HepG2 (cell line): ENCODE measurements at regions not wholly inside any gene's neighbourhood (a gene's known extent, or its start where the extent isn't known, plus 50 kb on each side); places are given as distances from the start of the nearest gene placed in this dataset.

Source experiments
- ATAC-seq: fragments of 200-7000 bp; cut with Tn5 transposase; 3 replicates; pipeline ENCODE4 v1.9.1; 2020; ENCODE audit warnings: mild to moderate bottlenecking, moderate library complexity
- BruUV-seq: library from RNA; stranded (reverse); fragments of 400-500 nt; replicated peaks from 2 replicates; lab custom pipeline; 2021; lab: Mats Ljungman, UMichigan
- CTCF ChIA-PET: fragments of 300-600 bp; formaldehyde crosslinking; extraction: SDS; loops from one replicate; lab custom pipeline; 2021; ENCODE audit warnings: low total read pairs, inconsistent platforms, low intra/inter-chr PET ratio; lab: Yijun Ruan, JAX
- POLR2A ChIA-PET: fragments of 350-600 bp; sonication (Branson Sonifier 250); formaldehyde crosslinking; loops from one replicate; lab custom pipeline; 2020; ENCODE audit warnings: antibody characterized with exemption, inconsistent platforms; lab: Yijun Ruan, JAX
- DNase-seq: peaks from one replicate; pipeline ENCODE4 v3.0.0-alpha.2; 2015; ENCODE audit warnings: low spot score
- FAIRE-seq: peaks from 3 replicates; lab custom pipeline; 2011; peaks lifted over from hg19 to GRCh38; lab: Jason Lieb, UNC
- H2AFZ ChIP-seq: one replicate; pipeline ENCODE4 v1.6.1; 2011; ENCODE audit warnings: low read length, inconsistent platforms
- H3K27ac ChIP-seq: fragments of 300-600 bp; 3 replicates; pipeline ENCODE4 v1.8.0; 2011; ENCODE audit warnings: mixed run types, mild to moderate bottlenecking, mixed read lengths, low read length, inconsistent platforms; ENCODE audit not compliant: insufficient read depth; ENCODE audit errors: extremely low read length
- H3K27me3 ChIP-seq, 2 experiments: fragments of 200-600 bp in 1 of 2; 2 replicates in 1 of 2; 3 replicates in 1 of 2; pipeline versions ENCODE4 v1.6.0 to v1.8.0; 2011; ENCODE audit warnings: low read length in 2 of 2, mild to moderate bottlenecking in 2 of 2, moderate library complexity in 2 of 2, inconsistent platforms in 1 of 2; ENCODE audit not compliant: insufficient read depth in 2 of 2, control insufficient read depth in 1 of 2
- H3K36me3 ChIP-seq, 2 experiments: fragments of 200-600 bp in 1 of 2; replicated peaks in 1 of 2; 2 replicates in 1 of 2; 3 replicates in 1 of 2; pipeline versions ENCODE4 v1.5.1 to v1.8.0; 2011; ENCODE audit warnings: low read length in 2 of 2, inconsistent platforms in 1 of 2; ENCODE audit not compliant: insufficient read depth in 2 of 2, control insufficient read depth in 1 of 2
- H3K4me1 ChIP-seq: 2 replicates; pipeline ENCODE4 v1.5.1; 2012; ENCODE audit warnings: low read length, inconsistent platforms; ENCODE audit not compliant: insufficient read depth
- H3K4me2 ChIP-seq: 2 replicates; pipeline ENCODE4 v1.6.0; 2011; ENCODE audit warnings: low read depth, low read length, inconsistent platforms
- H3K4me3 ChIP-seq, 3 experiments: fragments of 200-600 bp in 1 of 3; sonication (generic), shearing (Covaris generic) in 1 of 3; replicated peaks in 1 of 3; 2 replicates each; pipeline ENCODE4 v1.5.1; 2011 to 2016; ENCODE audit warnings: low read length in 3 of 3, inconsistent platforms in 2 of 3, low read depth in 2 of 3, mild to moderate bottlenecking in 2 of 3, control low read depth in 1 of 3, mixed read lengths in 1 of 3; ENCODE audit not compliant: insufficient read depth in 1 of 3
- H3K79me2 ChIP-seq: one replicate; pipeline ENCODE4 v1.6.1; 2011; ENCODE audit warnings: low read length, inconsistent platforms; ENCODE audit not compliant: insufficient read depth
- H3K9ac ChIP-seq: 2 replicates; pipeline ENCODE4 v1.6.0; 2011; ENCODE audit warnings: mild to moderate bottlenecking, low read depth, low read length, inconsistent platforms; ENCODE audit not compliant: insufficient read depth
- H3K9me3 ChIP-seq: 2 replicates; pipeline ENCODE4 v1.5.1; 2012; ENCODE audit warnings: mild to moderate bottlenecking, low read length
- H4K20me1 ChIP-seq: 2 replicates; pipeline ENCODE4 v1.6.0; 2011; ENCODE audit warnings: inconsistent platforms, mild to moderate bottlenecking, low read length, moderate library complexity; ENCODE audit not compliant: insufficient read depth
- AGO2 ChIP-seq: fragments of 200-400 bp; formaldehyde crosslinking; optimal IDR thresholded peaks from 2 replicates; pipeline ENCODE3; 2017; ENCODE audit warnings: mild to moderate bottlenecking, low read depth, low read length, moderate library complexity
- ATF5 ChIP-seq: sonication (generic); formaldehyde crosslinking; IDR thresholded peaks from 2 replicates; pipeline ENCODE4 v1.4.0; 2020; ENCODE audit warnings: mild to moderate bottlenecking, low read depth, missing genetic modification reagents
- FIP1L1 ChIP-seq: fragments of 200-400 bp; formaldehyde crosslinking; IDR thresholded peaks from 2 replicates; pipeline ENCODE4 v1.6.1; 2018; ENCODE audit warnings: low read depth, mild to moderate bottlenecking, low read length, moderate library complexity, borderline replicate concordance; ENCODE audit not compliant: insufficient read depth
- GFI1 ChIP-seq: sonication (generic); formaldehyde crosslinking; IDR thresholded peaks from 2 replicates; pipeline ENCODE4 v1.5.0; 2020; ENCODE audit warnings: missing genetic modification reagents, mild to moderate bottlenecking, borderline replicate concordance
- HDAC6 ChIP-seq: fragments of 200-600 bp; sonication (generic); IDR thresholded peaks from 2 replicates; pipeline ENCODE4 v1.7.0; 2017; ENCODE audit warnings: mild to moderate bottlenecking, antibody characterized with exemption, low read length, low read depth
- ISX ChIP-seq: sonication (generic); formaldehyde crosslinking; conservative IDR thresholded peaks from 2 replicates; pipeline ENCODE4 v1.5.0; 2020; ENCODE audit warnings: missing genetic modification reagents
- MAFG ChIP-seq: sonication (generic); formaldehyde crosslinking; IDR thresholded peaks from 2 replicates; pipeline ENCODE4 v1.5.1; 2020; ENCODE audit warnings: mild to moderate bottlenecking, missing genetic modification reagents
- MIER3 ChIP-seq: IDR thresholded peaks from 2 replicates; pipeline ENCODE4 v1.6.1; 2016; ENCODE audit warnings: missing compliant biosample characterization, borderline replicate concordance
- NKX3-1 ChIP-seq: sonication (generic); formaldehyde crosslinking; IDR thresholded peaks from 2 replicates; pipeline ENCODE4 v1.5.0; 2020; ENCODE audit warnings: missing genetic modification reagents
- THAP9 ChIP-seq: sonication (generic); formaldehyde crosslinking; IDR thresholded peaks from 2 replicates; pipeline ENCODE4; 2020; ENCODE audit warnings: missing genetic modification reagents, mild to moderate bottlenecking, borderline replicate concordance
- U2AF2 ChIP-seq: fragments of 200-400 bp; formaldehyde crosslinking; IDR thresholded peaks from 2 replicates; pipeline ENCODE4 v1.6.1; 2017; ENCODE audit warnings: low read depth, mild to moderate bottlenecking, low read length
- ZFY ChIP-seq: sonication (generic); formaldehyde crosslinking; IDR thresholded peaks from 2 replicates; pipeline ENCODE4 v1.4.0; 2020; ENCODE audit warnings: missing genetic modification reagents
- ZNF10 ChIP-seq: sonication (generic); formaldehyde crosslinking; IDR thresholded peaks from 2 replicates; pipeline ENCODE4 v1.4.0; 2020; ENCODE audit warnings: mild to moderate bottlenecking, low read depth, missing genetic modification reagents, borderline replicate concordance
- ZNF230 ChIP-seq: sonication (generic); formaldehyde crosslinking; IDR thresholded peaks from 2 replicates; pipeline ENCODE4 v1.4.0; 2020; ENCODE audit warnings: mild to moderate bottlenecking, missing genetic modification reagents
- ZNF260 ChIP-seq: sonication (generic); formaldehyde crosslinking; IDR thresholded peaks from 2 replicates; pipeline ENCODE4 v1.4.0; 2020; ENCODE audit warnings: missing genetic modification reagents, low read depth, mild to moderate bottlenecking, borderline replicate concordance
- ZNF564 ChIP-seq: sonication (generic); formaldehyde crosslinking; IDR thresholded peaks from 2 replicates; pipeline ENCODE4 v1.8.1; 2023; ENCODE audit warnings: mild to moderate bottlenecking, missing genetic modification reagents
- ZNF614 ChIP-seq: IDR thresholded peaks from 2 replicates; pipeline ENCODE4 v1.6.1; 2018; ENCODE audit warnings: missing biosample characterization, missing genetic modification reagents, inconsistent platforms, borderline replicate concordance
- ZNF724P ChIP-seq: sonication (generic); formaldehyde crosslinking; IDR thresholded peaks from 2 replicates; pipeline ENCODE4 v1.8.0; 2022; ENCODE audit warnings: missing genetic modification reagents, borderline replicate concordance
- WGBS: methylation state at CpG from one replicate; pipeline ENCODE4 v1.1.6; 2017; ENCODE audit warnings: low lambda C conversion rate; 5-methylcytosine and 5-hydroxymethylcytosine counted together
- in situ Hi-C: cut with HindIII; loops from 2 replicates; pipeline ENCODE4 v1.10.0; 2017; ENCODE audit warnings: low pct_unique_long_range_greater_than_20kb; ENCODE audit not compliant: extremely low pct_ligation_motif_present
- intact Hi-C: fragments of 100-400 bp; cut with micrococcal nuclease; formaldehyde crosslinking; loops from one replicate; pipeline ENCODE4 v1.10.0; 2022; ENCODE audit not compliant: unreplicated experiment

- H3K27ac ChIP-seq, result no peak overlapping the region
- H4K20me1 ChIP-seq, result no peaks in the 10 kb centered on the region
- no peaks in the 10 kb centered on the region for H3K9me3 ChIP-seq
- no peaks in the 10 kb centered on the region for H3K27me3 ChIP-seq
- 8% methylated on average over 2 of the region's 6 CpGs for WGBS
- no peaks in the 10 kb centered on the region for H3K4me1 ChIP-seq
- FAIRE-seq (no peak), ATAC-seq (no peak), DNase-seq (no peak)
- H3K4me3 ChIP-seq, result no peak overlapping the region
- intact Hi-C loops, result no loop called here
- H2AFZ ChIP-seq, result no peak overlapping the region
- BruUV-seq, result no TSS peak
- H3K9ac ChIP-seq, result no peak overlapping the region
- H3K79me2 ChIP-seq, result no peaks in the 10 kb centered on the region
- TF ChIP-seq ZNF230 (CRISPR knock-in tag) (no peak), ZNF260 (CRISPR knock-in tag) (no peak), THAP9 (CRISPR knock-in tag) (no peak), U2AF2 (no peak), ATF5 (no peak), FIP1L1 (no peak), ISX (CRISPR knock-in tag) (no peak), GFI1 (CRISPR knock-in tag) (no peak), ZNF564 (CRISPR knock-in tag) (no peak), MAFG (no peak), ZNF614 (CRISPR knock-in tag) (no peak), ZNF10 (no peak), NKX3-1 (no peak), AGO2 (no peak), MIER3 (CRISPR knock-in tag) (no peak), HDAC6 (no peak), ZNF724P (CRISPR knock-in tag) (no peak), ZFY (no peak)
- ChIA-PET POLR2A (no interaction called here), CTCF (no interaction called here)
- no peaks in the 10 kb centered on the region for H3K36me3 ChIP-seq
- in situ Hi-C loops, result no loop called here
- H3K4me2 ChIP-seq, result no peak overlapping the region
Measured at GRCh38 chr11:97982512-97982911, 1038.2 kb upstream of the CNTN5 start.
